CD14-positive monocyte (primary cell): ENCODE measurements at regions not wholly inside any gene's neighbourhood (a gene's known extent, or its start where the extent isn't known, plus 50 kb on each side); places are given as distances from the start of the nearest gene placed in this dataset.

Source experiments
- DNase-seq, 3 donors: peaks; one replicate each; pipeline ENCODE4 v3.0.0-alpha.2; 2011 to 2022
- H2AFZ ChIP-seq: 2 replicates; pipeline ENCODE4 v1.6.0; 2012; ENCODE audit warnings: mild to moderate bottlenecking, low read depth, low read length, inconsistent platforms; ENCODE audit not compliant: insufficient read depth, poor library complexity, severe bottlenecking
- H3K27ac ChIP-seq, 2 donors: 1 replicate in 1 of 2; 2 replicates in 1 of 2; pipeline ENCODE4 v1.5.1; 2012 to 2013; ENCODE audit warnings: low read length in 2 of 2, control low read depth in 1 of 2, inconsistent platforms in 1 of 2, low read depth in 1 of 2, mild to moderate bottlenecking in 1 of 2
- H3K27me3 ChIP-seq, 2 donors: one replicate each; pipeline versions ENCODE4 v1.6.0 to v1.6.1; 2011 to 2013; ENCODE audit warnings: low read length in 2 of 2; ENCODE audit not compliant: control insufficient read depth in 2 of 2, insufficient read depth in 2 of 2
- H3K36me3 ChIP-seq, 2 donors: replicated peaks in 1 of 2; 1 replicate in 1 of 2; 2 replicates in 1 of 2; pipeline versions ENCODE4 v1.5.1 to v1.6.1; 2012 to 2013; ENCODE audit warnings: low read length in 2 of 2, control low read depth in 1 of 2, inconsistent platforms in 1 of 2, mild to moderate bottlenecking in 1 of 2; ENCODE audit not compliant: insufficient read depth in 2 of 2, control insufficient read depth in 1 of 2
- H3K4me1 ChIP-seq, 2 donors: 1 replicate in 1 of 2; 2 replicates in 1 of 2; pipeline versions ENCODE4 v1.5.1 to v1.6.1; 2012 to 2013; ENCODE audit warnings: low read length in 2 of 2, control low read depth in 1 of 2, inconsistent platforms in 1 of 2, mild to moderate bottlenecking in 1 of 2, moderate library complexity in 1 of 2; ENCODE audit not compliant: insufficient read depth in 2 of 2, control insufficient read depth in 1 of 2
- H3K4me2 ChIP-seq: replicated peaks from 2 replicates; pipeline ENCODE3; 2012; ENCODE audit warnings: low read length, moderate library complexity, mild to moderate bottlenecking; ENCODE audit not compliant: poor library complexity, severe bottlenecking; ENCODE audit errors: extremely low read depth
- H3K4me3 ChIP-seq, 3 experiments: fragments of 200-600 bp in 1 of 3; sonication (generic) in 1 of 3; replicated peaks in 1 of 3; 1 replicate in 2 of 3; 2 replicates in 1 of 3; pipeline ENCODE4 v1.5.1; 2011 to 2013; ENCODE audit warnings: low read length in 3 of 3, mild to moderate bottlenecking in 3 of 3, control low read depth in 2 of 3, low read depth in 2 of 3, inconsistent platforms in 1 of 3, moderate library complexity in 1 of 3
- H3K79me2 ChIP-seq: 2 replicates; pipeline ENCODE4 v1.6.0; 2012; ENCODE audit warnings: mild to moderate bottlenecking, control low read depth, inconsistent platforms, low read length, moderate library complexity; ENCODE audit not compliant: insufficient read depth
- H3K9ac ChIP-seq: 2 replicates; pipeline ENCODE4 v1.6.0; 2017; ENCODE audit warnings: low read length, mild to moderate bottlenecking; ENCODE audit not compliant: insufficient read depth, poor library complexity, severe bottlenecking
- H3K9me3 ChIP-seq, 2 donors: replicated peaks in 1 of 2; 1 replicate in 1 of 2; 2 replicates in 1 of 2; pipeline versions ENCODE4 v1.5.1 to v1.6.1; 2012 to 2013; ENCODE audit warnings: low read length in 2 of 2, control low read depth in 1 of 2; ENCODE audit not compliant: control insufficient read depth in 1 of 2, insufficient read depth in 1 of 2
- H4K20me1 ChIP-seq: 2 replicates; pipeline ENCODE4 v1.6.0; 2012; ENCODE audit warnings: mild to moderate bottlenecking, low read length, control low read depth, moderate library complexity; ENCODE audit not compliant: insufficient read depth
- H3K27ac Mint-ChIP-seq, 7 donors: one replicate each; pipeline ENCODE4 v1.8.0; 2020; ENCODE audit warnings: mild to moderate bottlenecking in 7 of 7, mixed read lengths in 7 of 7, moderate library complexity in 6 of 7, inconsistent platforms in 2 of 7
- H3K27me3 Mint-ChIP-seq, 3 donors: one replicate each; pipeline ENCODE4 v1.8.0; 2021 to 2022; ENCODE audit warnings: low read depth in 3 of 3, mild to moderate bottlenecking in 3 of 3, mixed read lengths in 3 of 3, moderate library complexity in 3 of 3, inconsistent platforms in 1 of 3
- H3K36me3 Mint-ChIP-seq, 2 donors: one replicate each; pipeline ENCODE4 v1.8.0; 2020; ENCODE audit warnings: mixed read lengths in 2 of 2, inconsistent platforms in 1 of 2, mild to moderate bottlenecking in 1 of 2
- H3K4me1 Mint-ChIP-seq: one replicate; pipeline ENCODE4 v1.8.0; 2020; ENCODE audit warnings: mild to moderate bottlenecking, mixed read lengths
- H3K4me3 Mint-ChIP-seq, 2 donors: one replicate each; pipeline ENCODE4 v1.8.0; 2020; ENCODE audit warnings: mild to moderate bottlenecking in 2 of 2, mixed read lengths in 2 of 2, moderate library complexity in 1 of 2
- H3K9me3 Mint-ChIP-seq, 7 donors: one replicate each; pipeline ENCODE4 v1.8.0; 2020 to 2022; ENCODE audit warnings: mixed read lengths in 7 of 7, mild to moderate bottlenecking in 6 of 7, moderate library complexity in 6 of 7, inconsistent platforms in 2 of 7
- CTCF ChIP-seq: fragments of 200-600 bp; IDR thresholded peaks from one replicate; pipeline ENCODE4 v1.8.0; 2022; ENCODE audit warnings: antibody characterized with exemption, mild to moderate bottlenecking
- WGBS: methylation state at CpG from one replicate; pipeline ENCODE4 v1.1.5; 2013; ENCODE audit warnings: missing lambda C conversion rate; ENCODE audit not compliant: insufficient coverage; 5-methylcytosine and 5-hydroxymethylcytosine counted together
- intact Hi-C, 2 donors: fragments of 100-400 bp; cut with micrococcal nuclease; formaldehyde crosslinking; loops; one replicate each; pipeline versions ENCODE4 v1.15.0 to v1.15.1; 2023

GRCh38 chr7:69476416-69476815 lies 121.9 kb upstream of the AUTS2 start:
- Mint-ChIP-seq H3K4me1 (no peaks in the 10 kb centered on the region), H3K27ac (peak overlapping the region in 1 of 7 donors; percentile 50), H3K9me3 (peaks cover 0 to 6% (median 4%) of the 10 kb centered on the region in 7 donors), H3K36me3 (no peaks in the 10 kb centered on the region), H3K27me3 (peaks cover 0 to 2% (median 0%) of the 10 kb centered on the region in 3 donors), H3K4me3 (no peak overlapping the region)
- Histone ChIP-seq H3K9ac (no peak overlapping the region), H3K27me3 (no peaks in the 10 kb centered on the region), H3K4me3 (no peak overlapping the region), H3K9me3 (peaks cover 0 to 2% of the 10 kb centered on the region in 2 donors), H3K36me3 (no peaks in the 10 kb centered on the region), H4K20me1 (no peaks in the 10 kb centered on the region), H2AFZ (no peak overlapping the region), H3K27ac (no peak overlapping the region), H3K79me2 (no peaks in the 10 kb centered on the region), H3K4me1 (no peaks in the 10 kb centered on the region), H3K4me2 (no peak overlapping the region)
- no peak for TF ChIP-seq CTCF
- no peak for DNase-seq
- WGBS: 97% methylated on average over 4 of the region's 5 CpGs
- intact Hi-C loops: no loop called here

- H3K36me3 Mint-ChIP-seq: no peaks in the 10 kb centered on the region
- Histone ChIP-seq H2AFZ (no peak overlapping the region), H3K9me3 (no peaks in the 10 kb centered on the region), H3K27ac (no peak overlapping the region), H3K4me2 (no peak overlapping the region), H3K79me2 (no peaks in the 10 kb centered on the region), H3K9ac (no peak overlapping the region), H3K4me3 (no peak overlapping the region), H3K4me1 (no peaks in the 10 kb centered on the region), H4K20me1 (no peaks in the 10 kb centered on the region), H3K36me3 (no peaks in the 10 kb centered on the region), H3K27me3 (no peaks in the 10 kb centered on the region)
- H3K27ac Mint-ChIP-seq: peak overlapping the region in 1 of 7 donors; percentile 15
- WGBS: 98% methylated on average over 18 of the region's 18 CpGs
- H3K4me1 Mint-ChIP-seq: no peaks in the 10 kb centered on the region
- H3K9me3 Mint-ChIP-seq: peaks cover 0 to 9% (median 3%) of the 10 kb centered on the region in 7 donors
- intact Hi-C loops: no loop called here
- no peak for TF ChIP-seq CTCF
- peaks cover 0 to 4% (median 0%) of the 10 kb centered on the region in 3 donors for H3K27me3 Mint-ChIP-seq
- no peak overlapping the region for H3K4me3 Mint-ChIP-seq
- no peak for DNase-seq
These were observed 115.6 kb upstream of the AUTS2 start for GRCh38 chr7:69482676-69483075.
